ENCODE measurements at regions not wholly inside any gene's neighbourhood (a gene's known extent, or its start where the extent isn't known, plus 50 kb on each side); places are given as distances from the start of the nearest gene placed in this dataset.
"Not testable (repeated sequence)": the region's sequence is repeated elsewhere in the genome, so short reads cannot be mapped to it uniquely, and the experiment has no call there.

DNA sequence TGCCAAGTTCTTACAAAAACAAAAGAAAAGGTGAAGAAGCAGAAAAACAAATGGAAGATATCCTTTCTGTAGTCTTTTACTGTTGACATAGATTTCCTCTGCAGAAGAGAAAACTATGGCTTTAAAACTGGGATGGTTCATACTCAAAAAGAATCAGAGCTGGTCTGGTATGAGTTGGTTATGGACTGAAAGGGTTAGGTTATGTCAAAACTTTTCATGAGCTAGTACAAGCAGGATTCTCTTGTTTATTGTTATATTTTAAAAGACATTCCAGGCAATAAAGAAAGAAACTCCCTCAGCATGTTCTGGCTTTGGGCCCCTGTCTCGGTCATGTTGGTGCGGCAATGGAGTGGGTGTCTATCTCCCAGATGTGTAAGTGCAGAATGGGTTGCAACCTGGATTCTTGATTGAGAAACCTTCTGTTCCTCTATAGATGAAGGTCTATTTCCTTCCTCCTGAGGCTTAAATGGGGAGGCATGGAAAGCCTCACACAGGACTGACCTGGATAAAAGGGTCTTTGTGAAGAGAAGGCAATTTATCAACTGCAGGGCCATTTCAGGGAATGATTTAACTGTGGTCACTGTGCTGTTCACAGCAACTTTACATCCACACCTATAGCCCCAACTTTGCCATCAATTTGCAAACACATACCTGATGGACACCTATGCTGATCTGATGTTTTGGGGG is 209.6 kb upstream of the TNC start:
- TF ChIP-seq, protein P1, sequence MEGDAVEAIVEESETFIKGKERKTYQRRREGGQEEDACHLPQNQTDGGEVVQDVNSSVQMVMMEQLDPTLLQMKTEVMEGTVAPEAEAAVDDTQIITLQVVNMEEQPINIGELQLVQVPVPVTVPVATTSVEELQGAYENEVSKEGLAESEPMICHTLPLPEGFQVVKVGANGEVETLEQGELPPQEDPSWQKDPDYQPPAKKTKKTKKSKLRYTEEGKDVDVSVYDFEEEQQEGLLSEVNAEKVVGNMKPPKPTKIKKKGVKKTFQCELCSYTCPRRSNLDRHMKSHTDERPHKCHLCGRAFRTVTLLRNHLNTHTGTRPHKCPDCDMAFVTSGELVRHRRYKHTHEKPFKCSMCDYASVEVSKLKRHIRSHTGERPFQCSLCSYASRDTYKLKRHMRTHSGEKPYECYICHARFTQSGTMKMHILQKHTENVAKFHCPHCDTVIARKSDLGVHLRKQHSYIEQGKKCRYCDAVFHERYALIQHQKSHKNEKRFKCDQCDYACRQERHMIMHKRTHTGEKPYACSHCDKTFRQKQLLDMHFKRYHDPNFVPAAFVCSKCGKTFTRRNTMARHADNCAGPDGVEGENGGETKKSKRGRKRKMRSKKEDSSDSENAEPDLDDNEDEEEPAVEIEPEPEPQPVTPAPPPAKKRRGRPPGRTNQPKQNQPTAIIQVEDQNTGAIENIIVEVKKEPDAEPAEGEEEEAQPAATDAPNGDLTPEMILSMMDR (conservative IDR thresholded peaks at IDR 0.05; ENCODE audit: low read length): no peak
- peak; percentile 69 for DNase-seq (ENCODE audit: low read depth)
- no peak overlapping the region for H3K4me3 ChIP-seq (ENCODE audit: low read length)

- DNase-seq (ENCODE audit: low read depth): peak; percentile 98
- TF ChIP-seq, protein P1 (conservative IDR thresholded peaks at IDR 0.05; ENCODE audit: low read length): no peak
Observed at GRCh38 chr9:115328228-115328627, 210.3 kb upstream of the TNC start.

DNA sequence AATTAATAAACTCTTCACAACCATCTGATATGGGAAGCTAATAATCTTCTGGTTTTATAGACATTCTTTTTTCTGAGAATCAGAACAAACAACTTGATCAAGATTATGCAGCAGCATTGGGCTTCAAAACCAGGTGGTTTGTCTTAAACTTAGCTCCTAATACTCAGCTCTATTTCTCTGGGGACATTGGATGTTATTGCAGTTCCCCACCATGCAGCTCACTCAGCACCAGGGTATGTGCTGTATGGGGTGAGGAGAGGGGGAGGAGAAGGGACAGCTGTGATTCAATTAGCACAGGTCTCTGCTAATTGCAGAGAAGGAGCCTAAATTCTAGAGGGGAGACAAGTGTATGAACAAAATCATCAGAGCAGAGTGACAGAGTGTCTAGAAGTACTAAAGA is 210.7 kb upstream of the TNC start:
- no peak overlapping the region for H3K4me3 ChIP-seq (ENCODE audit: low read length)
- TF ChIP-seq, protein P1 (conservative IDR thresholded peaks at IDR 0.05; ENCODE audit: low read length): no peak
- DNase-seq (ENCODE audit: low read depth): peak; percentile 13

More at GRCh38 chr9:115328228-115328627, 210.3 kb upstream of the TNC start:
- no peak overlapping the region for H3K4me3 ChIP-seq (ENCODE audit: low read length)

GRCh38 chr9:115333277-115334070 is 215.5 kb upstream of the TNC start:
- TF ChIP-seq, protein P1 (conservative IDR thresholded peaks at IDR 0.05; ENCODE audit: low read length): no peak
- DNase-seq (ENCODE audit: low read depth): no peak
- no peak overlapping the region for H3K4me3 ChIP-seq (ENCODE audit: low read length)

DNA sequence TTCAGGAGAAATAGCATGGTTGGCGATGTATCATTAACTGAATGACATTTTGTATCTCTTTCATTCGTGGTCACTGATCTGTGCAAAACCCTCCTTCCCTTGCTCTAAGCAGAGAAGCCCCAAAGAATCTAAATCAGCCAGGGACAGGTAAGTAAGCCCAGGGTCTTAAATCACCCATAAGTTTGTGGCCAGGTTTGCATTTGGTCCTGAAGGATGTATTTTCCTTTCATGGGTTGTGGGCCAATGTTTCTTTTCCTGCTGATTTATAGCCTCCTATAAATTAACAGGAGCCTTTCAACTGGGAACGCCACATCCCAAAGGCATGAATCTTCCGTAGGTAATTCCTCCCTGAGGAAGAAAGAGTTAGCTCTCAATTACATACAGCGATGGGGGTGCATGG is 217.5 kb upstream of the TNC start:
- H3K4me3 ChIP-seq (ENCODE audit: low read length): no peak overlapping the region
- TF ChIP-seq, protein P1 (conservative IDR thresholded peaks at IDR 0.05; ENCODE audit: low read length): no peak
- DNase-seq (ENCODE audit: low read depth): no peak

- TF ChIP-seq, protein P1 (conservative IDR thresholded peaks at IDR 0.05; ENCODE audit: low read length): no peak
- no peak for DNase-seq (ENCODE audit: low read depth)
- no peak overlapping the region for H3K4me3 ChIP-seq (ENCODE audit: low read length)
Observed at GRCh38 chr9:115340314-115340713, 222.4 kb upstream of the TNC start.

DNA sequence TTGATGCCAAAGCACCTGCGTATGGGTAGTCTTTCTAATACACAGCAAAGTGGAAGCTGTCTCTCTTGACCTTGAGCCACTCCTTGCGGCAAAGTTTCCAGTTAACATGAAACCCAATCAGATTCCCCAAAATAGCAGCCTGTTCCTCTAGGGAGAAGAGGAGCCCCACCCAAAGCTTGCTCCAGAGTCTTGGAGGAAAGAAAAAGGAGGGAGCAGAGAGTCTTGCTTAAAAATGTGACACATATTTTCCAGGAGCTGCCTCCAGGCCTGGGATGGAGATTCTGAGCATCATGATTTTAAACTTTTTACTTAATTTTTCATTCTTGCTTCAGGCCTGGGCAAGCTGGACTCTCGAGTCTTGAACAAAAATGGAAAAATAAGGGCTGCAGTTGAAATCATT is 223.5 kb upstream of the TNC start:
- TF ChIP-seq, protein P1 (conservative IDR thresholded peaks at IDR 0.05; ENCODE audit: low read length): no peak
- peak; percentile 42 for DNase-seq (ENCODE audit: low read depth)

DNA sequence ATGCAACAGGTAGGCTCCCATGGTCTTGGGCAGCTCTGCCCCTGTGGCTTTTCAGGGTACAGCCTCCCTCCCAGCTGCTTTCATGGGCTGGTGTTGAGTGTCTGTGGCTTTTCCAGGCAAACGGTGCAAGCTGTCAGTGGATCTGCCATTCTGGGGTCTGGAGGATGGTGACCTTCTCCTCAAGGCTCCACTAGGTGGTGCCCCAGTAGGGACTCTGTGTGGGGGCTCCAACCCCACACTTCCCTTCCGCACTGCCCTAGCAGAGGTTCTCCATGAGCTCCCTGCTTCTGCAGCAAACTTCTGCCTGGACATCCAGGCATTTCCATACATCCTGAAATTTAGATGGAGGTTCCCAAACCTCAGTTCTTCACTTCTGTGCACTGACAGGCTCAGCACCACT is 229.8 kb upstream of the TNC start:
- not testable (repeated sequence) for H3K4me3 ChIP-seq (ENCODE audit: low read length); DNase-seq (ENCODE audit: low read depth)

More for the DNA sequence above, 223.5 kb upstream of the TNC start:
- H3K4me3 ChIP-seq (ENCODE audit: low read length): no peak overlapping the region

DNA sequence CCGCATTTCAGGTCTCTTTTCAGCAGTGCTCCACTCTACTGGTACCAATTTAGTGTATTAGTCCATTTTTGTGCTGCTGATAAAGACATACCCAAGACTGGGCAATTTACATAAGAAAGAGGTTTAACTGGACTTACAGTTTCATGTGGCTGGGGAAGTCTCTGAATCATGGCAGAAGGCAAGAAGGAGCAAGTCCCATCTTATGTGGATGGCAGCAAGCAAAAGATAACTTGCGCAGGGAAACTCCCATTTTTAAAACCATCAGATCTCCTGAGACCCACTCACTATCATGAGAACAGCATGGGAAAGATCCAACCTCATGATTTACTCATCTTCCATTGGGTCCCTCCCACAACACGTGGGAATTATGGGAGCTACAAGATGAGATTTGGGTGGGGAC is 231.0 kb upstream of the TNC start:
- not testable (repeated sequence) for DNase-seq (ENCODE audit: low read depth); H3K4me3 ChIP-seq (ENCODE audit: low read length)

Measured in AG10803 (cell line).